NCI-H345 treated with DMSO at 0.1 percent for 48 hours (cell line): ENCODE measurements at regions not wholly inside any gene's neighbourhood (a gene's known extent, or its start where the extent isn't known, plus 50 kb on each side); places are given as distances from the start of the nearest gene placed in this dataset.
A peak's percentile ranks its signal among the peaks of the same experiment; 100 is the strongest.

Experiments
- DNase-seq: peaks from one replicate; lab custom pipeline; 2025; ENCODE audit not compliant: unreplicated experiment; lab: John Stamatoyannopoulos, UW

- DNase-seq = no peak
Observed at GRCh38 chrX:10744007-10744406, 123.6 kb upstream of the MID1 start.

GRCh38 chrX:10747975-10748374 is 127.6 kb upstream of the MID1 start:
- no peak for DNase-seq

- no peak for DNase-seq
Observed at GRCh38 chrX:10749113-10749512, 128.7 kb upstream of the MID1 start.

- DNase-seq = no peak
Observed at GRCh38 chrX:10750581-10750980, 130.2 kb upstream of the MID1 start.

GRCh38 chrX:10753116-10753515 is 132.7 kb upstream of the MID1 start:
- DNase-seq = no peak

- DNase-seq = no peak
Observed at GRCh38 chrX:10754445-10754844, 134.1 kb upstream of the MID1 start.

- no peak for DNase-seq
Observed at GRCh38 chrX:10755439-10756334, 135.3 kb upstream of the MID1 start.

- no peak for DNase-seq
Observed at GRCh38 chrX:10756441-10756840, 136.1 kb upstream of the MID1 start.

- no peak for DNase-seq
Observed at GRCh38 chrX:10759141-10759799, 138.9 kb upstream of the MID1 start.

GRCh38 chrX:10761447-10761846 is 141.1 kb upstream of the MID1 start:
- DNase-seq = no peak

- peak; percentile 71 for DNase-seq
Observed at GRCh38 chrX:10769195-10769594, 148.8 kb upstream of the MID1 start.

- peak; percentile 94 for DNase-seq
Observed at GRCh38 chrX:10769696-10770619, 149.6 kb upstream of the MID1 start.

GRCh38 chrX:10773318-10773717 is 152.9 kb upstream of the MID1 start:
- DNase-seq = no peak

- no peak for DNase-seq
Observed at GRCh38 chrX:10781847-10782530, 161.6 kb upstream of the MID1 start.

GRCh38 chrX:10783451-10783995 is 163.1 kb upstream of the MID1 start:
- DNase-seq = no peak

- no peak for DNase-seq
Observed at GRCh38 chrX:10787264-10787663, 166.9 kb upstream of the MID1 start.

- no peak for DNase-seq
Observed at GRCh38 chrX:10794203-10794630, 173.8 kb upstream of the MID1 start.

GRCh38 chrX:10795721-10796120 is 175.3 kb upstream of the MID1 start:
- DNase-seq = no peak

GRCh38 chrX:10797466-10797865 is 177.1 kb upstream of the MID1 start:
- DNase-seq = no peak

GRCh38 chrX:10798041-10798440 is 177.7 kb upstream of the MID1 start:
- DNase-seq = no peak
